Epithelial cell of prostate (primary cell): ENCODE measurements at regions not wholly inside any gene's neighbourhood (a gene's known extent, or its start where the extent isn't known, plus 50 kb on each side); places are given as distances from the start of the nearest gene placed in this dataset.
"Not testable (repeated sequence)": the region's sequence is repeated elsewhere in the genome, so short reads cannot be mapped to it uniquely, and the experiment has no call there.

Source experiments
- DNase-seq: peaks from one replicate; pipeline ENCODE4 v3.0.0-alpha.2; 2011; ENCODE audit warnings: low read depth, low spot score
- H3K27ac ChIP-seq: fragments of 450-650 bp; 2 replicates; pipeline ENCODE4 v1.5.1; 2017; ENCODE audit warnings: mild to moderate bottlenecking

DNA sequence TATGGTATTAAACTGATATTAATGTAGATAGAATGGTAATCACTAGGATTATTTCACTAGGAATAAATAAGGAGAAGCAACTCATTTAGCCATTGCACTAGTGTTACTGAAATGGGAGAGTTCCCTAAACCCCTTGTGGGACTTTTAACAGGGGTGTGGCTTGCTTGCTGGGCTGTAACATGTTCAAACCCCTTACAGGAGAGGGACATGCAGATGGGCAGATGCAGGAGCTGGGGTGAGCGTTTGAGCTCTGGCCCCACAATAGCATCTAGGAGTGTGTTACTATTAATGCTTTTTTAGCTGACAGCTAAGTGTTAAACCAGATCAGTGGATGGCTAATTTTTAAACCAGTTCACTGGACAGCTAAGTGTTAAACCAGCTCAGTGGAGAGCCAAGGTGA, 89.3 kb upstream of the ST8SIA4 start:
- no peak overlapping the region for H3K27ac ChIP-seq
- no peak for DNase-seq

DNA sequence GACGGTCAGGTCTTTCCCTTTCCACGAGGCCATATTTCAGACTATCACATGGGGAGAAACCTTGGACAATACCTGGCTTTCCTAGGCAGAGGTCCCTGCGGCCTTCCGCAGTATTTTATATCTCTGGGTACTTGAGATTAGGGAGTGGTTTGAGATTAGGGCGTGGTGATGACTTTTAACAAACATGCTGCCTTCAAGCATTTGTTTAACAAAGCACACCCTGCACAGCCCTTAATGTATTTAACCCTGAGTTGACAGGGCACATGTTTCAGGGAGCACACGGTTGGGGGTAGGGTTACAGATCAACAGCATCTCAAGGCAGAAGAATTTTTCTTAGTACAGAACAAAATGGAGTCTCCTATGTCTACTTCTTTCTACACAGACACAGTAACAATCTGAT, 80.5 kb upstream of the ST8SIA4 start:
- not testable (repeated sequence) for H3K27ac ChIP-seq, DNase-seq

DNA sequence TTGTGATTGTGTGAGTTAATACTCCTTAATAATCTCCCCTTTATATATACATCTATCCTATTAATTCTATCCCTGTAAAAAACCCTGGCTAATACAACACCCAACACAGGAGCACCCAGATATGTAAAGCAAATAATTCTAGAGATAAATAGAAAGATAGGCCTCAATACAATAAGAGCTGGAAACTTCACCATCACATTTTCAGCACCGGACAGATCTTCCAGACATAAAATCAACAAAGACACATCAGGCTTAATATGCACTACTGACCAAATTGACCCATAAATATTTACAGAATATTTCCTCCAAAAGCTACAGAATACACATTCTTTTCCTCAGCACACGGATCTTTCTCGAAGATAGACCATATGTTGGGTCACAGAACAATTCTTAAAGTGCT, 71.0 kb upstream of the ST8SIA4 start:
- no peak for DNase-seq
- H3K27ac ChIP-seq, result no peak overlapping the region

DNA sequence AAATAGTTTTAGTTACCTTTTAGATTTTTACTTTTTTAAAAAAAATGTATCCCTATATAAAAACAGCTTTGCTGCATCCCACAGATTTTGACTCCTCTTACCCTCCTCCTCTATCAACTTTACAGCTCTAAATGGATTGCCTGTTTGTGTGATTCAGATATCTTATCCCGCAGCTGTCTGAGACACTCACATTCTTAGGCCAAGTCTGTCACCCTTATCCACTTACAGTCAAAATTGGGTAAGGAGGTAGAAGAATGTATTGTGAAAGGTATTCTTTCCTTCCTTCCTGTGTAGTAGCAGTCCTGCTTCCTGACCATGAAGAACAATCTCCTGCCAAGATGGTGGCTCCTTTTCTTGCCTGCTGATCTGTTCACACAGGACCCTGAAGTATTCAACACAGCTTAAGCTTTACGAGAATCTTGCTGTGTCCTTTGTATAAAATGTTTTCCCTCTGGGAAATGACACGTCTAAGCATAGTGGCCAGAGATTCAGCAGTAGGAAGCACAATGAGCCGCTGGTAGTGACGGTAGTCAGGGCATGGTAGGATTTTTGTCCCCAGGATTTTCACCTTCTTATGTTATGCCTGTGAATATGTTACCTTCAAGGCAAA, 67.7 kb upstream of the ST8SIA4 start:
- DNase-seq, result no peak
- no peak overlapping the region for H3K27ac ChIP-seq

DNA sequence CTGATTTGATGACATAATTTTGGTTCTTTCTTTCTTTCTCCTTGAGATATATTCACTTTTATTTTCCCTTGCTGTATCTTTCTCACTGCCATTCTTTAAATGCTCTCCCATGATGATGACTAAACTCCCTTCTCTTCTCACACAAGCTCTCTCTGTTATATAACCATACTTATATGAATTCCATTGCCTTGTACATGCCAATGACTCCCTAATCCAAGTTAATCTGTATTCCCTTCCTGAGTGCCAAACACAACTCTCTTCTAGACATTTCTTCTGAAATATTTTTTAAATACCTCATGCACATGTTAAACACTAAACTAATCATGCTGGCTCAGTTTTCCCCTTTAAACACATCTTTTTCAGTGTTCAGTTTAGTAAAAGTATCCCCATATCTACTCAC, 62.2 kb upstream of the ST8SIA4 start:
- no peak overlapping the region for H3K27ac ChIP-seq
- DNase-seq, result no peak
